ENCODE measurements at regions not wholly inside any gene's neighbourhood (a gene's known extent, or its start where the extent isn't known, plus 50 kb on each side); places are given as distances from the start of the nearest gene placed in this dataset.

DNA sequence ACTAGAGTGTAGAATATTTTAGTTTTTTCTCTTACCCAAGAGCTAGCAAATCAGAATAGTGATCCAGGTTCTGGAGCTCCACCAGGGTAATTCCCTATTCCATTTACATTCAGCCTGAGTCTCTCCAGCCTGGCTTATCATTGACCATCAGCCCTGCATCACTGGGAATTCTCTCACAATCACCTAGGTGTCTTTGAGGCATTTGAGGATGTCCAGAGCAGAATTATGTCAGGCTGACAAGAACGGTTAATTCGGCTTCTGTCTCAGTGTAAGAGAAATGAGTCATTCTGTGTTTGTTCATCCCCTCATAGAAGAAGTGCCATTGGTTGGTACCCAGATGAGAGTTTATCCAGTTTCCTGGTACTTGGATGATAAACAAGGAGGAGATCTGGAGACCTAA, 180.5 kb downstream of the ZNF737 start:
- no peak for TF ChIP-seq POLR2A (IDR thresholded peaks at IDR 0.05)
- TF ChIP-seq, protein P1, sequence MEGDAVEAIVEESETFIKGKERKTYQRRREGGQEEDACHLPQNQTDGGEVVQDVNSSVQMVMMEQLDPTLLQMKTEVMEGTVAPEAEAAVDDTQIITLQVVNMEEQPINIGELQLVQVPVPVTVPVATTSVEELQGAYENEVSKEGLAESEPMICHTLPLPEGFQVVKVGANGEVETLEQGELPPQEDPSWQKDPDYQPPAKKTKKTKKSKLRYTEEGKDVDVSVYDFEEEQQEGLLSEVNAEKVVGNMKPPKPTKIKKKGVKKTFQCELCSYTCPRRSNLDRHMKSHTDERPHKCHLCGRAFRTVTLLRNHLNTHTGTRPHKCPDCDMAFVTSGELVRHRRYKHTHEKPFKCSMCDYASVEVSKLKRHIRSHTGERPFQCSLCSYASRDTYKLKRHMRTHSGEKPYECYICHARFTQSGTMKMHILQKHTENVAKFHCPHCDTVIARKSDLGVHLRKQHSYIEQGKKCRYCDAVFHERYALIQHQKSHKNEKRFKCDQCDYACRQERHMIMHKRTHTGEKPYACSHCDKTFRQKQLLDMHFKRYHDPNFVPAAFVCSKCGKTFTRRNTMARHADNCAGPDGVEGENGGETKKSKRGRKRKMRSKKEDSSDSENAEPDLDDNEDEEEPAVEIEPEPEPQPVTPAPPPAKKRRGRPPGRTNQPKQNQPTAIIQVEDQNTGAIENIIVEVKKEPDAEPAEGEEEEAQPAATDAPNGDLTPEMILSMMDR (IDR thresholded peaks at IDR 0.05 in 8 of 11, conservative IDR thresholded peaks at IDR 0.05 in 3 of 11), result no peak
